SK-N-MC (cell line): ENCODE measurements at regions not wholly inside any gene's neighbourhood (a gene's known extent, or its start where the extent isn't known, plus 50 kb on each side); places are given as distances from the start of the nearest gene placed in this dataset.

Source experiments
- EZH2 ChIP-seq: fragments of 200-600 bp; sonication (generic); IDR thresholded peaks from one replicate; pipeline ENCODE4 v1.6.1; 2017; ENCODE audit warnings: antibody characterized with exemption
- FOXP2 ChIP-seq: optimal IDR thresholded peaks from 2 replicates; pipeline ENCODE3; 2011; ENCODE audit warnings: mild to moderate bottlenecking, moderate library complexity; ENCODE audit not compliant: insufficient read depth; ENCODE audit errors: extremely low read length, control extremely low read depth
- POLR2AphosphoS5 ChIP-seq: IDR thresholded peaks from 2 replicates; pipeline ENCODE4 v1.6.1; 2012; ENCODE audit warnings: mild to moderate bottlenecking, low read depth, low read length, borderline replicate concordance

- TF ChIP-seq EZH2 (no peak), POLR2AphosphoS5 (no peak), FOXP2 (no peak)
These were observed 240.5 kb downstream of the CLIC5 start for GRCh38 chr6:45775026-45775697.
